ENCODE measurements at regions not wholly inside any gene's neighbourhood (a gene's known extent, or its start where the extent isn't known, plus 50 kb on each side); places are given as distances from the start of the nearest gene placed in this dataset.

DNA sequence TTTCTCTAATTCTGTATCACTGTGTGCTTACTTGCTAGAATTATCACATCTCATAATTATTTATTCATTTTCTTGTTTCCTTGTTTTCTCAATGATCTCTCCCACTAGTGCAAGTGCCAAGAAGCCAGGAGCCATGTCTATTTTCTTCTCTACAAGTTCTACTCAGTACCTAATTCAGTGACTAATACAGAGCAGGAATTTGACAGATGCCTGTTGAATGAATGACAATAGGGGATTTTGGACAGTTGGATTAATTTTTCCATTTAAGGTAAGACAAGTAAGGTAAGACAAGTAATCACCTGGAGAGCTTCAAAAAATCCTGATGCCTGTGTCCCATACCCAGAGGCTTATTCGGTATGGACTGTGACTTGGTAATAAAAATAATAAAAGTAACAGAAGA, 81.0 kb downstream of the EDN1 start:
- no peaks in the 10 kb centered on the region for H3K9me3 Mint-ChIP-seq (ENCODE audit: unreplicated experiment)
- FAIRE-seq (no peak), DNase-seq (ENCODE audit: low read depth) (no peak)
- no peaks in the 10 kb centered on the region for H3K79me2 ChIP-seq (ENCODE audit: insufficient read depth, low read length)
- no peak overlapping the region for H3K4me2 ChIP-seq (ENCODE audit: low read length)
- no peak for TF ChIP-seq EZH2 (IDR thresholded peaks at IDR 0.05; ENCODE audit: insufficient read depth, low read length)
- TF ChIP-seq, protein P1, sequence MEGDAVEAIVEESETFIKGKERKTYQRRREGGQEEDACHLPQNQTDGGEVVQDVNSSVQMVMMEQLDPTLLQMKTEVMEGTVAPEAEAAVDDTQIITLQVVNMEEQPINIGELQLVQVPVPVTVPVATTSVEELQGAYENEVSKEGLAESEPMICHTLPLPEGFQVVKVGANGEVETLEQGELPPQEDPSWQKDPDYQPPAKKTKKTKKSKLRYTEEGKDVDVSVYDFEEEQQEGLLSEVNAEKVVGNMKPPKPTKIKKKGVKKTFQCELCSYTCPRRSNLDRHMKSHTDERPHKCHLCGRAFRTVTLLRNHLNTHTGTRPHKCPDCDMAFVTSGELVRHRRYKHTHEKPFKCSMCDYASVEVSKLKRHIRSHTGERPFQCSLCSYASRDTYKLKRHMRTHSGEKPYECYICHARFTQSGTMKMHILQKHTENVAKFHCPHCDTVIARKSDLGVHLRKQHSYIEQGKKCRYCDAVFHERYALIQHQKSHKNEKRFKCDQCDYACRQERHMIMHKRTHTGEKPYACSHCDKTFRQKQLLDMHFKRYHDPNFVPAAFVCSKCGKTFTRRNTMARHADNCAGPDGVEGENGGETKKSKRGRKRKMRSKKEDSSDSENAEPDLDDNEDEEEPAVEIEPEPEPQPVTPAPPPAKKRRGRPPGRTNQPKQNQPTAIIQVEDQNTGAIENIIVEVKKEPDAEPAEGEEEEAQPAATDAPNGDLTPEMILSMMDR (IDR thresholded peaks at IDR 0.05; ENCODE audit: insufficient read depth, low read depth, low read length), result no peak
- no peaks in the 10 kb centered on the region for H3K36me3 Mint-ChIP-seq (ENCODE audit: low read depth, unreplicated experiment)
- no peak overlapping the region for H3K4me3 Mint-ChIP-seq (ENCODE audit: unreplicated experiment)
- H2AFZ ChIP-seq (ENCODE audit: low read depth, low read length), result no peak overlapping the region
- no peaks in the 10 kb centered on the region for H3K36me3 ChIP-seq (ENCODE audit: insufficient read depth, low read length)
- H3K27me3 ChIP-seq (ENCODE audit: insufficient read depth, low read length), result no peaks in the 10 kb centered on the region
- no peaks in the 10 kb centered on the region for H4K20me1 ChIP-seq (ENCODE audit: insufficient read depth, low read length)
- no peak overlapping the region for H3K27ac Mint-ChIP-seq (ENCODE audit: unreplicated experiment)
- no peak overlapping the region for H3K9ac ChIP-seq (ENCODE audit: low read length)
- H3K4me3 ChIP-seq (ENCODE audit: insufficient read depth, low read depth, low read length), result no peak overlapping the region
- no peaks in the 10 kb centered on the region for H3K4me1 ChIP-seq (ENCODE audit: insufficient read depth, low read length)
- no peaks in the 10 kb centered on the region for H3K27me3 Mint-ChIP-seq (ENCODE audit: low read depth, unreplicated experiment)
- H3K9me3 ChIP-seq (ENCODE audit: insufficient read depth, low read depth, low read length), result no peaks in the 10 kb centered on the region
- H3K4me1 Mint-ChIP-seq (ENCODE audit: low read depth, unreplicated experiment), result peaks cover 14% of the 10 kb centered on the region
- no peak overlapping the region for H3K27ac ChIP-seq (ENCODE audit: low read depth, low read length)

DNA sequence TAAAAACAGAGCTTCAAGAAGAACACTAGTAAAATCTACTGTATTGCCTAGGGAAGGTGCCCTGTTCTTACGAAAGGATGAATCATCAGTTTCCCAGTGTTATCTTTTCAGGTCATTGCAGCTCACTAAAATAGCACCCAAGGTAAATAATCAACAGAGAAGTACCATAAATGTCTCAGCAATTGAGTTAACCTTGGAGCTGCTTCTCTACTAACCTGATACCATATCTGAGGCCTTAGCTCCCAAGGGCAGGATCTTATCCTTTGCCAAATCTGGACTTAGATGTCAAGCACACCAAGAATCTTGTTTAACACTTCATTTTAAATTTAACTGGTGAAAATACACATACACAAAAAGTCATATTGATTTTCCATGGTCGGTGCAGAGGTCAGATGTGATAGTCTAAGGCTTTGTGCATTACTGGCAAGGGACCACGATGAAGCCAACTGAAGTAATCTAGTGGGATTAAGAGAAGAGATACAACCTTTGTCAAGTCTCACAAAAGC, 81.5 kb downstream of the EDN1 start:
- Histone ChIP-seq H3K4me2 (ENCODE audit: low read length) (no peak overlapping the region), H3K27ac (ENCODE audit: low read depth, low read length) (no peak overlapping the region), H3K4me3 (ENCODE audit: insufficient read depth, low read depth, low read length) (no peak overlapping the region), H3K36me3 (ENCODE audit: insufficient read depth, low read length) (no peaks in the 10 kb centered on the region), H3K9me3 (ENCODE audit: insufficient read depth, low read depth, low read length) (no peaks in the 10 kb centered on the region), H3K27me3 (ENCODE audit: insufficient read depth, low read length) (no peaks in the 10 kb centered on the region), H4K20me1 (ENCODE audit: insufficient read depth, low read length) (no peaks in the 10 kb centered on the region), H3K4me1 (ENCODE audit: insufficient read depth, low read length) (no peaks in the 10 kb centered on the region), H3K79me2 (ENCODE audit: insufficient read depth, low read length) (no peaks in the 10 kb centered on the region), H3K9ac (ENCODE audit: low read length) (no peak overlapping the region), H2AFZ (ENCODE audit: low read depth, low read length) (no peak overlapping the region)
- Mint-ChIP-seq H3K4me3 (ENCODE audit: unreplicated experiment) (no peak overlapping the region), H3K27me3 (ENCODE audit: low read depth, unreplicated experiment) (no peaks in the 10 kb centered on the region), H3K9me3 (ENCODE audit: unreplicated experiment) (no peaks in the 10 kb centered on the region), H3K36me3 (ENCODE audit: low read depth, unreplicated experiment) (no peaks in the 10 kb centered on the region), H3K27ac (ENCODE audit: unreplicated experiment) (no peak overlapping the region), H3K4me1 (ENCODE audit: low read depth, unreplicated experiment) (peaks cover 14% of the 10 kb centered on the region)
- DNase-seq (ENCODE audit: low read depth), result peak; percentile 32
- TF ChIP-seq, protein P1 (IDR thresholded peaks at IDR 0.05; ENCODE audit: insufficient read depth, low read depth, low read length), result no peak
- no peak for TF ChIP-seq EZH2 (IDR thresholded peaks at IDR 0.05; ENCODE audit: insufficient read depth, low read length)
- no peak for FAIRE-seq

DNA sequence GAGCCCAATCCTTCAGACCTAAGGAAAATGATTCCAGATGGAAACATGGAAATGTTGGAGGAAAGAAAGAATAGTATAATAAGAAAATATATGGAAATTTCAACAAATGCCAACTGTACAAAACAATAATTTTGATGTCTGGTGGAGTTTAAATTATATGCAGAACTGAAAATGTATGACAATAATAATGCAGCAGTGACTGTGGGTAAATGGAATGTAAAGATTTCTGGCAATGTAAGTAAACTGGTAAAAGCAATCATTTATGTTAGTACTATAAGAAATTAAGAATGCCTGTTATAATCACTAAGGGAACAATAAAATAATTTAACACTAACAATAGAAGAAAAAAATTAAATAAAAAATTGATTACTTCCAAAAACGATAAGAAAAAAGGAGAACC, 89.0 kb downstream of the EDN1 start:
- H3K27ac Mint-ChIP-seq (ENCODE audit: unreplicated experiment), result no peak overlapping the region
- H3K9me3 ChIP-seq (ENCODE audit: insufficient read depth, low read depth, low read length), result no peaks in the 10 kb centered on the region
- DNase-seq (ENCODE audit: low read depth) (no peak), FAIRE-seq (no peak)
- H3K36me3 Mint-ChIP-seq (ENCODE audit: low read depth, unreplicated experiment), result no peaks in the 10 kb centered on the region
- H3K9ac ChIP-seq (ENCODE audit: low read length), result no peak overlapping the region
- H3K4me1 Mint-ChIP-seq (ENCODE audit: low read depth, unreplicated experiment), result peaks cover 10% of the 10 kb centered on the region
- no peaks in the 10 kb centered on the region for H4K20me1 ChIP-seq (ENCODE audit: insufficient read depth, low read length)
- no peak overlapping the region for H3K4me3 ChIP-seq (ENCODE audit: insufficient read depth, low read depth, low read length)
- no peaks in the 10 kb centered on the region for H3K79me2 ChIP-seq (ENCODE audit: insufficient read depth, low read length)
- no peaks in the 10 kb centered on the region for H3K27me3 ChIP-seq (ENCODE audit: insufficient read depth, low read length)
- H3K36me3 ChIP-seq (ENCODE audit: insufficient read depth, low read length), result no peaks in the 10 kb centered on the region
- no peaks in the 10 kb centered on the region for H3K4me1 ChIP-seq (ENCODE audit: insufficient read depth, low read length)
- H3K27me3 Mint-ChIP-seq (ENCODE audit: low read depth, unreplicated experiment), result peaks cover 4% of the 10 kb centered on the region
- H3K9me3 Mint-ChIP-seq (ENCODE audit: unreplicated experiment), result no peaks in the 10 kb centered on the region
- H3K4me3 Mint-ChIP-seq (ENCODE audit: unreplicated experiment), result no peak overlapping the region
- TF ChIP-seq, protein P1 (IDR thresholded peaks at IDR 0.05; ENCODE audit: insufficient read depth, low read depth, low read length), result no peak
- TF ChIP-seq EZH2 (IDR thresholded peaks at IDR 0.05; ENCODE audit: insufficient read depth, low read length), result no peak
- no peak overlapping the region for H2AFZ ChIP-seq (ENCODE audit: low read depth, low read length)
- H3K4me2 ChIP-seq (ENCODE audit: low read length), result no peak overlapping the region
- no peak overlapping the region for H3K27ac ChIP-seq (ENCODE audit: low read depth, low read length)

All from astrocyte (in vitro differentiated cells and primary cell).